ENCODE measurements at regions not wholly inside any gene's neighbourhood (a gene's known extent, or its start where the extent isn't known, plus 50 kb on each side); places are given as distances from the start of the nearest gene placed in this dataset.

DNA sequence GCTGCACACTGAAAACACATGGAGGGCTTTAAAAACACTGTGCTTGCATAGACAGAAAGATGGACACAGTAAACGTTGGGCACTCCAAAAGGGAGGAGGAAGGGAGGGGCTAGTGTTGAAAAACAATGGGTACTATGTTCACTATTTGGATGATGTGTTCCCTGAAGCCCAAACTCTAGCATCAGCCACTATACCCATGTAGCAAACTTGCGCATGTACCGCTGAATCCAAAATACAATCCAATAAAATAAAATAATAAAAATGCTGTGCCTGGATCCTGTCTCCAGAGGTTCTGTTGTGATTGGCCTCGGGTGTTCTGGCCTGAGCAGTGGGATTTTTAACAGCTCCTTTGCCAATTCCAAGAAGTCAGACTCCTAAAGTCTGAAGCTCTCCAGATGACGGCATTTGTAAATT, 166.0 kb downstream of the TMEM182 start:
- no peak for DNase-seq
- H3K4me2 ChIP-seq (ENCODE audit: insufficient read depth, low read length), result no peak overlapping the region
- no peaks in the 10 kb centered on the region for H3K4me1 ChIP-seq (ENCODE audit: insufficient read depth, low read length)
- H4K20me1 ChIP-seq (ENCODE audit: insufficient read depth, low read length), result no peaks in the 10 kb centered on the region
- H3K4me3 ChIP-seq (ENCODE audit: low read depth in 1 of 2, low read length in 2 of 2), result no peak overlapping the region
- ATAC-seq (ENCODE audit: insufficient read depth, low read depth), result no peak
- no peaks in the 10 kb centered on the region for H3K36me3 ChIP-seq (ENCODE audit: insufficient read depth, low read length)
- no peaks in the 10 kb centered on the region for H3K79me2 ChIP-seq (ENCODE audit: insufficient read depth, low read length)
- H2AFZ ChIP-seq (ENCODE audit: low read depth, low read length), result no peak overlapping the region
- no peak overlapping the region for H3K27ac ChIP-seq (ENCODE audit: low read length)
- H3K27me3 ChIP-seq (ENCODE audit: insufficient read depth, low read length, poor library complexity), result peaks cover 3% of the 10 kb centered on the region
- H3K9me3 ChIP-seq (ENCODE audit: insufficient read depth, low read length, severe bottlenecking), result no peaks in the 10 kb centered on the region
- H3K9ac ChIP-seq (ENCODE audit: low read depth, low read length), result no peak overlapping the region
- no peak for TF ChIP-seq EZH2 (IDR thresholded peaks at IDR 0.05; ENCODE audit: borderline replicate concordance, low read depth, low read length, severe bottlenecking)
- TF ChIP-seq, protein P1, sequence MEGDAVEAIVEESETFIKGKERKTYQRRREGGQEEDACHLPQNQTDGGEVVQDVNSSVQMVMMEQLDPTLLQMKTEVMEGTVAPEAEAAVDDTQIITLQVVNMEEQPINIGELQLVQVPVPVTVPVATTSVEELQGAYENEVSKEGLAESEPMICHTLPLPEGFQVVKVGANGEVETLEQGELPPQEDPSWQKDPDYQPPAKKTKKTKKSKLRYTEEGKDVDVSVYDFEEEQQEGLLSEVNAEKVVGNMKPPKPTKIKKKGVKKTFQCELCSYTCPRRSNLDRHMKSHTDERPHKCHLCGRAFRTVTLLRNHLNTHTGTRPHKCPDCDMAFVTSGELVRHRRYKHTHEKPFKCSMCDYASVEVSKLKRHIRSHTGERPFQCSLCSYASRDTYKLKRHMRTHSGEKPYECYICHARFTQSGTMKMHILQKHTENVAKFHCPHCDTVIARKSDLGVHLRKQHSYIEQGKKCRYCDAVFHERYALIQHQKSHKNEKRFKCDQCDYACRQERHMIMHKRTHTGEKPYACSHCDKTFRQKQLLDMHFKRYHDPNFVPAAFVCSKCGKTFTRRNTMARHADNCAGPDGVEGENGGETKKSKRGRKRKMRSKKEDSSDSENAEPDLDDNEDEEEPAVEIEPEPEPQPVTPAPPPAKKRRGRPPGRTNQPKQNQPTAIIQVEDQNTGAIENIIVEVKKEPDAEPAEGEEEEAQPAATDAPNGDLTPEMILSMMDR (IDR thresholded peaks at IDR 0.05; ENCODE audit: borderline replicate concordance, extremely low read depth, low read length, poor library complexity, severe bottlenecking), result no peak

DNA sequence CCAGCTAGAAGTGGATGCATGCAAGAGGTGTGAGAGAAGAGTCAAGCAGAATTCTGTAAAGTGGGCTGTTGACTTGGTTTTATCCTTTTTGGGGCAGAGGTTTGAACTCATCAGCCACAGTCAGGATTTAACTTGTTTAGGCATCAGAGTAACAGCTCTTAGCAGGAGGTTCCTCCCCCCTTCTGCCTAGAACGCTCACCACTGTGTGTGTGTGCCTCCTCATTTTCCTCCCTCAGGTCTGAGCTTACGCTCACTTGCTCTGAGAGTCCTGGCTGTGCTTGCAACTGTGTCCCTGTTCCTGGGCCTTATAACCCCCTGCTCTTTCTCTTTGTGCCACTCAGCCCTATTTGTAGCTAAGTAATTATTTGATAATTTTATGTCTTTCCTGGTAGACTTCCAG, 167.9 kb downstream of the TMEM182 start:
- Histone ChIP-seq H3K36me3 (ENCODE audit: insufficient read depth, low read length) (no peaks in the 10 kb centered on the region), H3K27me3 (ENCODE audit: insufficient read depth, low read length, poor library complexity) (no peaks in the 10 kb centered on the region), H3K4me3 (ENCODE audit: low read depth in 1 of 2, low read length in 2 of 2) (no peak overlapping the region), H3K4me1 (ENCODE audit: insufficient read depth, low read length) (no peaks in the 10 kb centered on the region), H4K20me1 (ENCODE audit: insufficient read depth, low read length) (no peaks in the 10 kb centered on the region), H3K27ac (ENCODE audit: low read length) (no peak overlapping the region), H2AFZ (ENCODE audit: low read depth, low read length) (no peak overlapping the region), H3K9me3 (ENCODE audit: insufficient read depth, low read length, severe bottlenecking) (no peaks in the 10 kb centered on the region), H3K4me2 (ENCODE audit: insufficient read depth, low read length) (no peak overlapping the region), H3K9ac (ENCODE audit: low read depth, low read length) (no peak overlapping the region), H3K79me2 (ENCODE audit: insufficient read depth, low read length) (no peaks in the 10 kb centered on the region)
- no peak for DNase-seq
- ATAC-seq (ENCODE audit: insufficient read depth, low read depth), result no peak
- no peak for TF ChIP-seq EZH2 (IDR thresholded peaks at IDR 0.05; ENCODE audit: borderline replicate concordance, low read depth, low read length, severe bottlenecking)
- TF ChIP-seq, protein P1 (IDR thresholded peaks at IDR 0.05; ENCODE audit: borderline replicate concordance, extremely low read depth, low read length, poor library complexity, severe bottlenecking), result no peak

- Histone ChIP-seq H3K9ac (ENCODE audit: low read depth, low read length) (no peak overlapping the region), H3K4me1 (ENCODE audit: insufficient read depth, low read length) (no peaks in the 10 kb centered on the region), H2AFZ (ENCODE audit: low read depth, low read length) (no peak overlapping the region), H3K9me3 (ENCODE audit: insufficient read depth, low read length, severe bottlenecking) (no peaks in the 10 kb centered on the region), H3K27me3 (ENCODE audit: insufficient read depth, low read length, poor library complexity) (no peaks in the 10 kb centered on the region), H3K4me2 (ENCODE audit: insufficient read depth, low read length) (no peak overlapping the region), H3K27ac (ENCODE audit: low read length) (no peak overlapping the region), H3K4me3 (ENCODE audit: low read depth in 1 of 2, low read length in 2 of 2) (no peak overlapping the region), H3K36me3 (ENCODE audit: insufficient read depth, low read length) (no peaks in the 10 kb centered on the region), H3K79me2 (ENCODE audit: insufficient read depth, low read length) (no peaks in the 10 kb centered on the region), H4K20me1 (ENCODE audit: insufficient read depth, low read length) (no peaks in the 10 kb centered on the region)
- ATAC-seq (ENCODE audit: insufficient read depth, low read depth) (no peak), DNase-seq (no peak)
- TF ChIP-seq, protein P1 (IDR thresholded peaks at IDR 0.05; ENCODE audit: borderline replicate concordance, extremely low read depth, low read length, poor library complexity, severe bottlenecking), result no peak
- no peak for TF ChIP-seq EZH2 (IDR thresholded peaks at IDR 0.05; ENCODE audit: borderline replicate concordance, low read depth, low read length, severe bottlenecking)
Measured at GRCh38 chr2:102932501-102932900, 170.7 kb downstream of the TMEM182 start.

DNA sequence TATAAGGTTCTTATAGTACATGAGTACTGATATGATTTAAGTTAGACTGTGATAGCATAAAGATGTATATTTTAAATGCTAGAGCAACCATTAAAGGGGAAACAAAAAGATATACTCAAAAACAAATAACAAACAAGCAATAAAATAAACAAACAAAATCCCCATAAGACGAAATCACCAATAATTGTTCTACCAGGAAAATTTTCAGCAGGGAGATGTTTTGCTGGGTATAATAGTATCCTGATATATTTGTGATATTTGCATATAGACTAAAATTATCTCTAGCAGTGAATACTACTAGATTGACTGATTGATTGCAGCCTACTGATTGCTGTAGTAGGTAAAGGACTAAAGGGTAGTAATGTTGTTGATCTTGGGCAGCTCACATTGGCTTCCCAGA, 177.4 kb downstream of the TMEM182 start:
- Histone ChIP-seq H3K36me3 (ENCODE audit: insufficient read depth, low read length) (no peaks in the 10 kb centered on the region), H2AFZ (ENCODE audit: low read depth, low read length) (no peak overlapping the region), H3K4me2 (ENCODE audit: insufficient read depth, low read length) (no peak overlapping the region), H3K27me3 (ENCODE audit: insufficient read depth, low read length, poor library complexity) (no peaks in the 10 kb centered on the region), H3K79me2 (ENCODE audit: insufficient read depth, low read length) (no peaks in the 10 kb centered on the region), H3K9ac (ENCODE audit: low read depth, low read length) (no peak overlapping the region), H3K4me3 (ENCODE audit: low read depth in 1 of 2, low read length in 2 of 2) (no peak overlapping the region), H3K9me3 (ENCODE audit: insufficient read depth, low read length, severe bottlenecking) (peaks cover 5% of the 10 kb centered on the region), H3K4me1 (ENCODE audit: insufficient read depth, low read length) (no peaks in the 10 kb centered on the region), H4K20me1 (ENCODE audit: insufficient read depth, low read length) (no peaks in the 10 kb centered on the region), H3K27ac (ENCODE audit: low read length) (no peak overlapping the region)
- DNase-seq, result no peak
- ATAC-seq (ENCODE audit: insufficient read depth, low read depth), result no peak
- TF ChIP-seq, protein P1 (IDR thresholded peaks at IDR 0.05; ENCODE audit: borderline replicate concordance, extremely low read depth, low read length, poor library complexity, severe bottlenecking), result no peak
- TF ChIP-seq EZH2 (IDR thresholded peaks at IDR 0.05; ENCODE audit: borderline replicate concordance, low read depth, low read length, severe bottlenecking), result no peak
